ENCODE measurements at regions not wholly inside any gene's neighbourhood (a gene's known extent, or its start where the extent isn't known, plus 50 kb on each side); places are given as distances from the start of the nearest gene placed in this dataset.

- H3K36me3 ChIP-seq (replicated peaks in 1 of 2; ENCODE audit: control insufficient read depth in 2 of 2, insufficient read depth in 2 of 2, low read length in 2 of 2): no peaks in the 10 kb centered on the region
- H3K4me3 ChIP-seq (ENCODE audit: low read length in 2 of 2): no peak overlapping the region
- no peak overlapping the region for H3K4me2 ChIP-seq (ENCODE audit: insufficient read depth, low read length, poor library complexity, severe bottlenecking)
- H3K9me3 ChIP-seq (replicated peaks in 1 of 2; ENCODE audit: control insufficient read depth in 2 of 2, insufficient read depth in 1 of 2, low read depth in 1 of 2, low read length in 2 of 2): no peaks in the 10 kb centered on the region
- no peak overlapping the region for H3K18ac ChIP-seq (ENCODE audit: low read length)
- H2AK5ac ChIP-seq (ENCODE audit: low read depth, low read length): no peak overlapping the region
- H3K79me1 ChIP-seq (ENCODE audit: low read depth, low read length): no peaks in the 10 kb centered on the region
- H3K4ac ChIP-seq (ENCODE audit: low read length): no peak overlapping the region
- no peak overlapping the region for H2BK12ac ChIP-seq (ENCODE audit: low read length)
- H4K8ac ChIP-seq (ENCODE audit: low read depth, low read length): no peak overlapping the region
- no peak overlapping the region for H2BK5ac ChIP-seq (ENCODE audit: low read length)
- no peak overlapping the region for H3K27ac ChIP-seq (replicated peaks; ENCODE audit: low read length)
- no peak overlapping the region for H2BK15ac ChIP-seq (ENCODE audit: low read length)
- H4K91ac ChIP-seq (ENCODE audit: low read depth, low read length, poor library complexity): no peak overlapping the region
- H3K4me1 ChIP-seq (ENCODE audit: control insufficient read depth in 2 of 2, insufficient read depth in 1 of 2, low read depth in 1 of 2, low read length in 2 of 2): no peaks in the 10 kb centered on the region
- no peaks in the 10 kb centered on the region for H3K27me3 ChIP-seq (ENCODE audit: control insufficient read depth in 3 of 3, insufficient read depth in 3 of 3, low read depth in 1 of 3, low read length in 3 of 3)
- H2BK120ac ChIP-seq (ENCODE audit: low read depth, low read length): no peak overlapping the region
- DNase-seq (ENCODE audit: low spot score): no peak
- H3K14ac ChIP-seq (ENCODE audit: low read length): no peak overlapping the region
- H2AFZ ChIP-seq (ENCODE audit: low read length): no peak overlapping the region
- H3K23ac ChIP-seq (ENCODE audit: low read depth, low read length, poor library complexity): no peak overlapping the region
- WGBS, 2 donors (ENCODE audit: extremely low coverage in 2 of 2, insufficient read length in 2 of 2, insufficient replicate concordance in 1 of 2): no CpG with 5 or more reads among the region's 5 CpGs
- no peak overlapping the region for H3K9ac ChIP-seq (ENCODE audit: low read depth, low read length, poor library complexity)
Measured at GRCh38 chr1:60765204-60765603, 317.2 kb upstream of the NFIA start.

- Histone ChIP-seq H3K4me1 (ENCODE audit: control insufficient read depth in 2 of 2, insufficient read depth in 1 of 2, low read depth in 1 of 2, low read length in 2 of 2) (no peaks in the 10 kb centered on the region), H2AFZ (ENCODE audit: low read length) (no peak overlapping the region), H2BK5ac (ENCODE audit: low read length) (no peak overlapping the region), H3K4me2 (ENCODE audit: insufficient read depth, low read length, poor library complexity, severe bottlenecking) (no peak overlapping the region), H3K14ac (ENCODE audit: low read length) (no peak overlapping the region), H3K27me3 (ENCODE audit: control insufficient read depth in 3 of 3, insufficient read depth in 3 of 3, low read depth in 1 of 3, low read length in 3 of 3) (no peaks in the 10 kb centered on the region), H2BK120ac (ENCODE audit: low read depth, low read length) (no peak overlapping the region), H3K27ac (replicated peaks; ENCODE audit: low read length) (no peak overlapping the region), H4K8ac (ENCODE audit: low read depth, low read length) (no peak overlapping the region), H2BK12ac (ENCODE audit: low read length) (no peak overlapping the region), H3K9me3 (replicated peaks in 1 of 2; ENCODE audit: control insufficient read depth in 2 of 2, insufficient read depth in 1 of 2, low read depth in 1 of 2, low read length in 2 of 2) (no peaks in the 10 kb centered on the region), H3K23ac (ENCODE audit: low read depth, low read length, poor library complexity) (no peak overlapping the region), H3K36me3 (replicated peaks in 1 of 2; ENCODE audit: control insufficient read depth in 2 of 2, insufficient read depth in 2 of 2, low read length in 2 of 2) (no peaks in the 10 kb centered on the region), H3K4me3 (ENCODE audit: low read length in 2 of 2) (no peak overlapping the region), H3K9ac (ENCODE audit: low read depth, low read length, poor library complexity) (no peak overlapping the region), H2AK5ac (ENCODE audit: low read depth, low read length) (no peak overlapping the region), H3K4ac (ENCODE audit: low read length) (no peak overlapping the region), H4K91ac (ENCODE audit: low read depth, low read length, poor library complexity) (no peak overlapping the region), H2BK15ac (ENCODE audit: low read length) (no peak overlapping the region), H3K18ac (ENCODE audit: low read length) (no peak overlapping the region), H3K79me1 (ENCODE audit: low read depth, low read length) (no peaks in the 10 kb centered on the region)
- no CpG with 5 or more reads among the region's 3 CpGs for WGBS, 2 donors (ENCODE audit: extremely low coverage in 2 of 2, insufficient read length in 2 of 2, insufficient replicate concordance in 1 of 2)
- DNase-seq (ENCODE audit: low spot score): no peak
Measured at GRCh38 chr1:60764489-60764888, 317.9 kb upstream of the NFIA start.

- H3K4ac ChIP-seq (ENCODE audit: low read length): no peak overlapping the region
- no peaks in the 10 kb centered on the region for H3K79me1 ChIP-seq (ENCODE audit: low read depth, low read length)
- H3K4me3 ChIP-seq (ENCODE audit: low read length in 2 of 2): no peak overlapping the region
- H2BK5ac ChIP-seq (ENCODE audit: low read length): no peak overlapping the region
- no peak overlapping the region for H2BK15ac ChIP-seq (ENCODE audit: low read length)
- no peak overlapping the region for H3K23ac ChIP-seq (ENCODE audit: low read depth, low read length, poor library complexity)
- no peak overlapping the region for H2BK120ac ChIP-seq (ENCODE audit: low read depth, low read length)
- H3K18ac ChIP-seq (ENCODE audit: low read length): no peak overlapping the region
- no peak overlapping the region for H2BK12ac ChIP-seq (ENCODE audit: low read length)
- no peak overlapping the region for H3K9ac ChIP-seq (ENCODE audit: low read depth, low read length, poor library complexity)
- no peak overlapping the region for H3K14ac ChIP-seq (ENCODE audit: low read length)
- no peak overlapping the region for H4K8ac ChIP-seq (ENCODE audit: low read depth, low read length)
- H3K4me2 ChIP-seq (ENCODE audit: insufficient read depth, low read length, poor library complexity, severe bottlenecking): no peak overlapping the region
- H3K36me3 ChIP-seq (replicated peaks in 1 of 2; ENCODE audit: control insufficient read depth in 2 of 2, insufficient read depth in 2 of 2, low read length in 2 of 2): no peaks in the 10 kb centered on the region
- H3K4me1 ChIP-seq (ENCODE audit: control insufficient read depth in 2 of 2, insufficient read depth in 1 of 2, low read depth in 1 of 2, low read length in 2 of 2): peaks cover 0 to 2% of the 10 kb centered on the region in 2 donors
- H3K9me3 ChIP-seq (replicated peaks in 1 of 2; ENCODE audit: control insufficient read depth in 2 of 2, insufficient read depth in 1 of 2, low read depth in 1 of 2, low read length in 2 of 2): no peaks in the 10 kb centered on the region
- no peak overlapping the region for H2AFZ ChIP-seq (ENCODE audit: low read length)
- H4K91ac ChIP-seq (ENCODE audit: low read depth, low read length, poor library complexity): no peak overlapping the region
- no peaks in the 10 kb centered on the region for H3K27me3 ChIP-seq (ENCODE audit: control insufficient read depth in 3 of 3, insufficient read depth in 3 of 3, low read depth in 1 of 3, low read length in 3 of 3)
- H2AK5ac ChIP-seq (ENCODE audit: low read depth, low read length): no peak overlapping the region
- DNase-seq (ENCODE audit: low spot score): no peak
- no peak overlapping the region for H3K27ac ChIP-seq (replicated peaks; ENCODE audit: low read length)
Measured at GRCh38 chr1:60763741-60764140, 318.6 kb upstream of the NFIA start.

GRCh38 chr1:60762911-60763310, 319.4 kb upstream of the NFIA start:
- Histone ChIP-seq H3K27ac (replicated peaks; ENCODE audit: low read length) (no peak overlapping the region), H3K14ac (ENCODE audit: low read length) (no peak overlapping the region), H3K4ac (ENCODE audit: low read length) (no peak overlapping the region), H2BK12ac (ENCODE audit: low read length) (no peak overlapping the region), H3K36me3 (replicated peaks in 1 of 2; ENCODE audit: control insufficient read depth in 2 of 2, insufficient read depth in 2 of 2, low read length in 2 of 2) (no peaks in the 10 kb centered on the region), H4K8ac (ENCODE audit: low read depth, low read length) (no peak overlapping the region), H2AK5ac (ENCODE audit: low read depth, low read length) (no peak overlapping the region), H3K4me1 (ENCODE audit: control insufficient read depth in 2 of 2, insufficient read depth in 1 of 2, low read depth in 1 of 2, low read length in 2 of 2) (peaks cover 0 to 2% of the 10 kb centered on the region in 2 donors), H3K18ac (ENCODE audit: low read length) (no peak overlapping the region), H3K23ac (ENCODE audit: low read depth, low read length, poor library complexity) (no peak overlapping the region), H3K9ac (ENCODE audit: low read depth, low read length, poor library complexity) (no peak overlapping the region), H3K9me3 (replicated peaks in 1 of 2; ENCODE audit: control insufficient read depth in 2 of 2, insufficient read depth in 1 of 2, low read depth in 1 of 2, low read length in 2 of 2) (no peaks in the 10 kb centered on the region), H2AFZ (ENCODE audit: low read length) (no peak overlapping the region), H2BK120ac (ENCODE audit: low read depth, low read length) (no peak overlapping the region), H2BK15ac (ENCODE audit: low read length) (no peak overlapping the region), H4K91ac (ENCODE audit: low read depth, low read length, poor library complexity) (no peak overlapping the region), H3K4me2 (ENCODE audit: insufficient read depth, low read length, poor library complexity, severe bottlenecking) (no peak overlapping the region), H3K79me1 (ENCODE audit: low read depth, low read length) (no peaks in the 10 kb centered on the region), H3K27me3 (ENCODE audit: control insufficient read depth in 3 of 3, insufficient read depth in 3 of 3, low read depth in 1 of 3, low read length in 3 of 3) (no peaks in the 10 kb centered on the region), H3K4me3 (ENCODE audit: low read length in 2 of 2) (no peak overlapping the region), H2BK5ac (ENCODE audit: low read length) (no peak overlapping the region)
- WGBS, 2 donors (ENCODE audit: extremely low coverage in 2 of 2, insufficient read length in 2 of 2, insufficient replicate concordance in 1 of 2): no CpG with 5 or more reads among the region's 1 CpG
- DNase-seq (ENCODE audit: low spot score): no peak
